K562 (cell line): ENCODE measurements at regions not wholly inside any gene's neighbourhood (a gene's known extent, or its start where the extent isn't known, plus 50 kb on each side); places are given as distances from the start of the nearest gene placed in this dataset.

Experiments used
- MEF2A ChIP-seq: IDR thresholded peaks from 2 replicates; pipeline ENCODE4 v1.6.1; 2011; ENCODE audit warnings: low read depth, mild to moderate bottlenecking, low read length, moderate library complexity; ENCODE audit not compliant: control insufficient read depth
- REST ChIP-seq, 2 experiments: fragments of 450-650 bp; formaldehyde crosslinking in 1 of 2; IDR thresholded peaks; 2 replicates each; pipeline versions ENCODE4 v1.4.0 to v1.6.1; 2014 to 2020; ENCODE audit warnings: mild to moderate bottlenecking in 2 of 2, borderline replicate concordance in 1 of 2, low read depth in 1 of 2
- TF ChIP-seq, protein P1 (sequence below): sonication (generic); formaldehyde crosslinking; IDR thresholded peaks from 2 replicates; pipeline ENCODE4 v1.9.0; 2022; ENCODE audit warnings: mild to moderate bottlenecking, missing genetic modification reagents

GRCh38 chr3:15997274-15997943 lies 177.1 kb upstream of the GALNT15 start (continued):
- TF ChIP-seq REST (IDR thresholded peaks at IDR 0.05; ENCODE audit: borderline replicate concordance) = no peak
- TF ChIP-seq REST (CRISPR knock-in tag; IDR thresholded peaks at IDR 0.05; ENCODE audit: low read depth) = no peak
- TF ChIP-seq, protein P1, sequence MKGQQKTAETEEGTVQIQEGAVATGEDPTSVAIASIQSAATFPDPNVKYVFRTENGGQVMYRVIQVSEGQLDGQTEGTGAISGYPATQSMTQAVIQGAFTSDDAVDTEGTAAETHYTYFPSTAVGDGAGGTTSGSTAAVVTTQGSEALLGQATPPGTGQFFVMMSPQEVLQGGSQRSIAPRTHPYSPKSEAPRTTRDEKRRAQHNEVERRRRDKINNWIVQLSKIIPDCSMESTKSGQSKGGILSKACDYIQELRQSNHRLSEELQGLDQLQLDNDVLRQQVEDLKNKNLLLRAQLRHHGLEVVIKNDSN (CRISPR knock-in tag) = no peak
- TF ChIP-seq MEF2A = no peak
